BLaER1 treated with 17β-estradiol and CSF1 and Interleukin-3, amounts not matched to agents 10 nM and 100 nM (cell line): ENCODE measurements at regions not wholly inside any gene's neighbourhood (a gene's known extent, or its start where the extent isn't known, plus 50 kb on each side); places are given as distances from the start of the nearest gene placed in this dataset.

Source experiments
- H3K27ac ChIP-seq, 11 experiments: shearing (Covaris generic); formaldehyde crosslinking; 2 replicates each; pipeline ENCODE4 v1.8.1; 2022
- H3K27me3 ChIP-seq, 11 experiments: shearing (Covaris generic); formaldehyde crosslinking; 2 replicates each; pipeline ENCODE4 v1.8.1; 2022
- H3K36me3 ChIP-seq, 11 experiments: shearing (Covaris generic); formaldehyde crosslinking; 2 replicates each; pipeline ENCODE4 v1.8.1; 2022
- H3K4me1 ChIP-seq, 10 experiments: shearing (Covaris generic); formaldehyde crosslinking; 2 replicates each; pipeline ENCODE4 v1.8.1; 2022
- H3K4me2 ChIP-seq, 11 experiments: shearing (Covaris generic); formaldehyde crosslinking; 2 replicates each; pipeline ENCODE4 v1.8.1; 2022
- H3K4me3 ChIP-seq, 10 experiments: shearing (Covaris generic); formaldehyde crosslinking; 2 replicates each; pipeline ENCODE4 v1.8.1; 2022
- H3K9ac ChIP-seq, 11 experiments: shearing (Covaris generic); formaldehyde crosslinking; 2 replicates each; pipeline ENCODE4 v1.8.1; 2022
- H3K9me3 ChIP-seq, 11 experiments: shearing (Covaris generic); formaldehyde crosslinking; replicated peaks in 1 of 11; 2 replicates each; pipeline ENCODE4 v1.8.1; 2022
- H4K20me1 ChIP-seq, 11 experiments: shearing (Covaris generic); formaldehyde crosslinking; 2 replicates each; pipeline ENCODE4 v1.8.1; 2022
- Cebpa-rat ChIP-seq, 11 experiments: shearing (Covaris generic); IDR thresholded peaks; 2 replicates each; pipeline ENCODE4 v1.8.1; 2022

- H3K4me3 ChIP-seq = no peak overlapping the region
These were observed 537.1 kb upstream of the NXPH2 start for GRCh38 chr2:139317259-139317658.

DNA sequence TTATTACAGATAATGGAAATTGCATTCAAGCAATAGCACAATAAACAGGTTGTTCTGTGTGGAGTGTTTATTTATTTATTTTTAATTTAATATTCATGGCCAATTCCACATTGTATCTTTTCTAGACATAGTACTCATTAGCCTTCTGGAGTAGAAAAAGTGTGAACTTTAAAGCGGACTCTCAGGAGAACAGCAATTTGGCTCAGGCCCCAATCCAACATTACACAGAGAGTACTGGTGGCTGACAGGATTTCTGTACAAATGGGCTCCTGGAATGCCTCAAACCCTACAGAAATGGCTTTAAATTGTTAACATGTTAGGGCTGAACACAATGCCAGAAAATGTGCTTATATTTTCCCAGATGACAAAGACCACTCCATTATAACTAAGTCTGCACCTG lies 533.9 kb upstream of the NXPH2 start:
- H3K27ac ChIP-seq = no peak overlapping the region
- H3K4me2 ChIP-seq = no peak overlapping the region

More at GRCh38 chr2:139317259-139317658, 537.1 kb upstream of the NXPH2 start:
- Histone ChIP-seq H3K4me2 (no peak overlapping the region), H3K27ac (no peak overlapping the region), H3K27me3 (no peaks in the 10 kb centered on the region), H3K36me3 (no peaks in the 10 kb centered on the region), H3K9ac (no peak overlapping the region), H3K4me1 (peaks cover 0 to 22% (median 10%) of the 10 kb centered on the region in 10 experiments; a peak in 13 of 20 replicates), H4K20me1 (no peaks in the 10 kb centered on the region), H3K9me3 (no peaks in the 10 kb centered on the region)
- no peak for TF ChIP-seq Cebpa-rat (IDR thresholded peaks at IDR 0.05)

DNA sequence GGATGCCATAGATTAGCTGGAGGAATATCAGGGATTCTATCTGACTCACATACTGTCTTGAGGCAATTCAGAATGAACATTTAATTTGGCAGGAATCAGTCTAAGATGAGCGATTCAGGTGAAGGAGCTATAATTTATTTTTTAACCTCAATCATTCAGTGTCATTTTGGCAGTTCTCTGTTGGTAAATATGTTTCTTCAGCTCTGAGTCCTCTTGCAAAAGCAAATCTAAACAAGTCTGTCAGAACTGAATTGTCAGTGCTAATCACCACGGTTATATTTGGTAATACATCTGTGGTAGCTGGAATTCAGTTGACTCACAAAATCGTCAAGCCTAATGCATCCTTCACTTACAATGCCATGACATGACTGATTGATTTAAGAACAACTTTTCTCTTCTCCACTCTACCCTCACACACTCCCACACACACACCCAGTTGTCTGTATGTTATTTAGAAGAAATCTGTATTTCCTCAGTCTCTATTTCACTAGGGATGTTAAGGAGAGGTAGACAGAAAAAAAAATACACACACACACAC lies 516.6 kb upstream of the NXPH2 start:
- H3K36me3 ChIP-seq = no peaks in the 10 kb centered on the region
- no peaks in the 10 kb centered on the region for H3K27me3 ChIP-seq
- no peak overlapping the region for H3K9ac ChIP-seq
- H3K4me3 ChIP-seq = no peak overlapping the region
- H4K20me1 ChIP-seq = no peaks in the 10 kb centered on the region
- peaks cover 0 to 11% (median 2%) of the 10 kb centered on the region in 11 experiments; a peak in 6 of 22 replicates for H3K9me3 ChIP-seq
- peak overlapping the region in 7 of 11 experiments; percentile 5 to 58 (median 18); a peak in 11 of 22 replicates for H3K4me2 ChIP-seq
- H3K4me1 ChIP-seq = peaks cover 0 to 57% (median 38%) of the 10 kb centered on the region in 10 experiments; a peak in 16 of 20 replicates
- H3K27ac ChIP-seq = peak overlapping the region in 3 of 11 experiments; percentile 29 to 59 (median 56); a peak in 5 of 22 replicates
- TF ChIP-seq Cebpa-rat (IDR thresholded peaks at IDR 0.05) = no peak

More for the DNA sequence above, 533.9 kb upstream of the NXPH2 start:
- no peaks in the 10 kb centered on the region for H4K20me1 ChIP-seq
- peaks cover 0 to 18% (median 2%) of the 10 kb centered on the region in 10 experiments; a peak in 12 of 20 replicates for H3K4me1 ChIP-seq
- no peak overlapping the region for H3K4me3 ChIP-seq
- no peaks in the 10 kb centered on the region for H3K9me3 ChIP-seq
- no peaks in the 10 kb centered on the region for H3K36me3 ChIP-seq
- no peak overlapping the region for H3K9ac ChIP-seq
- TF ChIP-seq Cebpa-rat (IDR thresholded peaks at IDR 0.05) = no peak
- H3K27me3 ChIP-seq = no peaks in the 10 kb centered on the region

- Histone ChIP-seq H3K36me3 (no peaks in the 10 kb centered on the region), H3K4me3 (no peak overlapping the region), H3K9me3 (peaks cover 0 to 3% (median 0%) of the 10 kb centered on the region in 11 experiments; a peak in 1 of 22 replicates), H4K20me1 (no peaks in the 10 kb centered on the region), H3K27ac (no peak overlapping the region), H3K27me3 (no peaks in the 10 kb centered on the region), H3K4me1 (peaks cover 0 to 43% (median 30%) of the 10 kb centered on the region in 10 experiments; a peak in 16 of 20 replicates), H3K4me2 (peak overlapping the region in 5 of 11 experiments; percentile 8 to 46 (median 31); a peak in 8 of 22 replicates), H3K9ac (no peak overlapping the region)
- no peak for TF ChIP-seq Cebpa-rat (IDR thresholded peaks at IDR 0.05)
These were observed 513.9 kb upstream of the NXPH2 start for GRCh38 chr2:139293992-139294548.

DNA sequence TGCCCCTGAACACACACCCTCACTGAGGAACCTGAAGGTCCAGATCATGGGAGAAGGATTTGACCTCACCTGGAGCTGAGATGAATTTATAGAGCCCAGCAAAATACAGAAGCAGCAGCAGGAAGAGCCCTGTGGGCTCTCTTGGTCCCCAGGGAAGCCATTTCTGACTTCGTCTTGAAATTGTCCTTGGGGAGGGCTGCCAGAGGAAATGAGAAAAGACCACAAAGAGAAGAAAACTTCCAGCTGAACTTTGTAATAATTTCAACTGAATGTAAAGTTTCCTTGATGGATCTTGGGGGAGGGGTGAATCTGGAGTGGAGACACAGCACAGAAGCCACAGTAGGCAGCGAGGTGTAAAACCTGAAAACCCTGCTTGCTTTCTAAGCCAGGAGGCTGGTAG lies 500.9 kb upstream of the NXPH2 start:
- Histone ChIP-seq H3K9ac (peak overlapping the region in 6 of 11 experiments; percentile 0 to 69 (median 61); a peak in 9 of 22 replicates), H3K27me3 (no peaks in the 10 kb centered on the region), H3K36me3 (no peaks in the 10 kb centered on the region), H4K20me1 (no peaks in the 10 kb centered on the region; a peak in 1 of 22 replicates), H3K9me3 (peaks cover 35 to 43% (median 37%) of the 10 kb centered on the region in 11 experiments), H3K27ac (peak overlapping the region in 8 of 11 experiments; percentile 30 to 81 (median 70); a peak in 14 of 22 replicates), H3K4me1 (peaks cover 17 to 47% (median 36%) of the 10 kb centered on the region in 10 experiments), H3K4me3 (peak overlapping the region in 7 of 10 experiments; percentile 25 to 55 (median 44); a peak in 8 of 20 replicates), H3K4me2 (peak overlapping the region; percentile 79 to 97 (median 91))
- peak in 5 of 11 experiments; percentile 38 to 88 (median 68); a peak in 5 of 22 replicates for TF ChIP-seq Cebpa-rat (IDR thresholded peaks at IDR 0.05)

GRCh38 chr2:139271879-139272278 lies 491.7 kb upstream of the NXPH2 start:
- H3K9ac ChIP-seq = no peak overlapping the region
- no peaks in the 10 kb centered on the region for H4K20me1 ChIP-seq
- H3K9me3 ChIP-seq = peaks cover 0 to 10% (median 0%) of the 10 kb centered on the region in 11 experiments; a peak in 5 of 22 replicates
- 0 out of 22 replicates have a peak overlapping the region, but pooled peaks of 1 of the 11 experiments have one; percentile 24 for H3K4me2 ChIP-seq
- no peak overlapping the region for H3K27ac ChIP-seq
- no peak for TF ChIP-seq Cebpa-rat (IDR thresholded peaks at IDR 0.05)
- peaks cover 0 to 21% (median 6%) of the 10 kb centered on the region in 10 experiments; a peak in 9 of 20 replicates for H3K4me1 ChIP-seq
- H3K4me3 ChIP-seq = no peak overlapping the region
- H3K27me3 ChIP-seq = no peaks in the 10 kb centered on the region
- H3K36me3 ChIP-seq = no peaks in the 10 kb centered on the region

DNA sequence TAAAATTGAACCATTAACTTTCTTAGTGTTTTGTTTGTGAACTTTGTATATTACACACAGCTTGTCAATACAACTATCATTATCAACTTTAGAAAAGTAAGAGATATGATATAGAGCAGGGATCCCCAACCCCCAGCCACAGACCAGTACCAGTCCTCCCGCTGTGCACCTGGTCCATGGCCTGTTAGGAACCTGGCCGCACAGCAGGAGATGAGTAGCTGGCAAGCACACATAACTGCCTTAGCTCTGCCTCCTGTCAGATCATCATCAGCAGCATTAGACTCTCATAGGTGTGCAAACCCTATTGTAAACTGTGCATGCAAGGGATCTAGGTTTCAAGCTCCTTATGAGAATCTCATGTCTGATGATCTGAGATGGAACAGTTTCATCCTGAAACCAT lies 491.0 kb upstream of the NXPH2 start:
- no peak overlapping the region for H3K27ac ChIP-seq
- no peak overlapping the region for H3K9ac ChIP-seq
- no peaks in the 10 kb centered on the region for H4K20me1 ChIP-seq
- H3K36me3 ChIP-seq = no peaks in the 10 kb centered on the region
- no peak for TF ChIP-seq Cebpa-rat (IDR thresholded peaks at IDR 0.05)
- no peak overlapping the region for H3K4me3 ChIP-seq
- H3K4me2 ChIP-seq = peak overlapping the region in 5 of 11 experiments; percentile 24 to 47 (median 40); a peak in 7 of 22 replicates
- peaks cover 0 to 21% (median 6%) of the 10 kb centered on the region in 10 experiments; a peak in 9 of 20 replicates for H3K4me1 ChIP-seq
- H3K27me3 ChIP-seq = no peaks in the 10 kb centered on the region
- H3K9me3 ChIP-seq = peaks cover 0 to 7% (median 0%) of the 10 kb centered on the region in 11 experiments; a peak in 5 of 22 replicates

DNA sequence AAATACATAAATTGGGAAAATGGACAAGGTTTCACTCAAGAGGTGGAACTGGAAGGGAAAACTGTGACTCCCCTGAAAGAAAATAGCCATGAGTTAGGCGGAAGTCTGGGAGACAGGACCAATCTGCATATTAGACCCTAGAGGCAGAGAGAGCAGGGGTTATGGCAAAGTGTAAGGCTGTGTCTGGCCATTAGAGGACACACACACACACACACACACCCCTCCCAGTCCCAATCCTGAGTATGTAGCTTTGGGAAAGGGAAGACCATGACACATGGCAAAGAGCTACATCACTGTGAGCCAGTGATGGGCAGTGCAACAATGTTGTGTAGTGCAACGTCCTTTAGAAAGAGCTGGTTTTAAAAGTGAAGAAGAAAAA lies 479.9 kb upstream of the NXPH2 start:
- Histone ChIP-seq H3K4me3 (no peak overlapping the region), H4K20me1 (no peaks in the 10 kb centered on the region), H3K27me3 (no peaks in the 10 kb centered on the region), H3K9me3 (peaks cover 0 to 9% (median 0%) of the 10 kb centered on the region in 11 experiments; a peak in 4 of 22 replicates), H3K9ac (no peak overlapping the region), H3K4me1 (no peaks in the 10 kb centered on the region), H3K4me2 (no peak overlapping the region), H3K36me3 (no peaks in the 10 kb centered on the region), H3K27ac (no peak overlapping the region)
- no peak for TF ChIP-seq Cebpa-rat (IDR thresholded peaks at IDR 0.05)

DNA sequence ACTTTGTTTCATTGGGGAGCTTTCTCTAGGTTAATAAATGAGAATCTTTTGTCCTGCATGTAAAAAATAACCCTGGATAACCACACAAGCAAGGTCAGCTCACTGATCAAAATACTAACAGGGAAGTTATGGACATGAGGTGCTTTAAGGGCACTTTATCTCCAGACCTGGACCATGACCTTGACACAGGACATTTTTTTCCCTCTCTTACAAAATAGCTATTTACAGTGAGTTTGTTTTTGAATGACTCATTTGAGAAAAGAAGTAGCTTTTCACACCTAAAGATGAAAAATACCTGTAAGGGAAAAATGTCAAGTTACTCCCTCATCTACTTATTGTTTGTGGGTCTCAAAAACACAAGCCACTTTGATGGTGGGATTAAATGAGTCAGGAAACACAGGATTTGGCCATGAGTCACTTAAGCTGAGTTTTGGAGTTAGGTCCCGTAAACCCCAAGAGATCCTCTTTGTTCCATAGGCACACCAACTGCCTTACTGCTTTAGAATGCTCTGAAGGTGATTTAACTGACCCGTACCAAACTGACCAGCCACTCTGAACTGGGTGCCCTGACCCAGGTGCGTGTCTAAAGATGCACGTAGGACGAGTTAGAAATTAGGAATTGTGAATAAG lies 479.3 kb upstream of the NXPH2 start:
- H4K20me1 ChIP-seq = no peaks in the 10 kb centered on the region
- H3K4me3 ChIP-seq = no peak overlapping the region
- no peaks in the 10 kb centered on the region for H3K4me1 ChIP-seq
- no peaks in the 10 kb centered on the region for H3K36me3 ChIP-seq
- no peak overlapping the region for H3K9ac ChIP-seq
- H3K27ac ChIP-seq = no peak overlapping the region
- H3K4me2 ChIP-seq = no peak overlapping the region
- no peak for TF ChIP-seq Cebpa-rat (IDR thresholded peaks at IDR 0.05)
- H3K27me3 ChIP-seq = no peaks in the 10 kb centered on the region
- H3K9me3 ChIP-seq = peaks cover 0 to 9% (median 0%) of the 10 kb centered on the region in 11 experiments; a peak in 4 of 22 replicates
